Endothelial cell (in vitro differentiated cells): ENCODE measurements at regions not wholly inside any gene's neighbourhood (a gene's known extent, or its start where the extent isn't known, plus 50 kb on each side); places are given as distances from the start of the nearest gene placed in this dataset.
A peak's percentile ranks its signal among the peaks of the same experiment; 100 is the strongest.
"Not testable (repeated sequence)": the region's sequence is repeated elsewhere in the genome, so short reads cannot be mapped to it uniquely, and the experiment has no call there.

Experiments
- DNase-seq: peaks from one replicate; pipeline ENCODE4 v3.0.0; 2021; ENCODE audit warnings: low spot score
- H3K27ac Mint-ChIP-seq: one replicate; pipeline ENCODE4 v1.8.0; 2021; ENCODE audit warnings: mixed read lengths, inconsistent platforms; ENCODE audit not compliant: unreplicated experiment
- H3K27me3 Mint-ChIP-seq: one replicate; pipeline ENCODE4 v1.8.0; 2021; ENCODE audit warnings: mild to moderate bottlenecking, moderate library complexity, mixed read lengths, inconsistent platforms; ENCODE audit not compliant: unreplicated experiment
- H3K36me3 Mint-ChIP-seq: one replicate; pipeline ENCODE4 v1.8.0; 2021; ENCODE audit warnings: mild to moderate bottlenecking, low read depth, mixed read lengths, inconsistent platforms; ENCODE audit not compliant: unreplicated experiment
- H3K4me1 Mint-ChIP-seq: one replicate; pipeline ENCODE4 v1.8.0; 2021; ENCODE audit warnings: mild to moderate bottlenecking, mixed read lengths, inconsistent platforms; ENCODE audit not compliant: unreplicated experiment
- H3K4me3 Mint-ChIP-seq: one replicate; pipeline ENCODE4 v1.8.0; 2021; ENCODE audit warnings: mild to moderate bottlenecking, mixed read lengths, inconsistent platforms; ENCODE audit not compliant: unreplicated experiment
- H3K9me3 Mint-ChIP-seq: one replicate; pipeline ENCODE4 v1.8.0; 2021; ENCODE audit warnings: mixed read lengths, inconsistent platforms; ENCODE audit not compliant: unreplicated experiment
- CTCF ChIP-seq: fragments of 200-600 bp; sonication (generic); IDR thresholded peaks from one replicate; pipeline ENCODE4 v1.5.0; 2021; ENCODE audit warnings: antibody characterized with exemption; ENCODE audit not compliant: unreplicated experiment

DNA sequence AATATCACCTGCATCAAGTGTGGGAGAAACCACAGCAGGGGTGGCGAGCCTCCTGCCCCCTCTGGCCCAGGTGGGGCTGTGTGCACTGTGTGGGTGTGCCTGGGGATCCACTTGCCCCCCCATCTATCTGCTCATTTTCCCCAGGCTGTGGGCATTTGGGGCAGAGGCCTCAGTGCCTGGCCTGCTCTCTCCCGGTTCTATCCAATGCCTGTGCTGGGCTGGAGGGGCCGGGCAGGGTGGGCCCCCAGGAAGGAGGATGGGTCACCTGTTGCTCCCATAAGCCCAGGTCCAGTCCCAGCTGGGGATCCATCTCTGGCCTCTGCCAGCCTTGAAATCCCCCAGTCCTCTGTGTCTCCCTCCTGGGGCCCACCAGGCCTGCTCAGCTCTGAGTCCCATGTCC, 105.6 kb downstream of the TMEM121 start:
- Mint-ChIP-seq H3K27me3 (peaks cover 32% of the 10 kb centered on the region), H3K4me3 (peak overlapping the region; percentile 72), H3K27ac (peak overlapping the region; percentile 57), H3K9me3 (peaks cover 33% of the 10 kb centered on the region), H3K4me1 (no peaks in the 10 kb centered on the region), H3K36me3 (peaks cover 21% of the 10 kb centered on the region)
- DNase-seq = no peak
- no peak for TF ChIP-seq CTCF

GRCh38 chr14:105633596-105633995, 107.2 kb downstream of the TMEM121 start:
- not testable (repeated sequence) for H3K4me3 Mint-ChIP-seq, H3K4me1 Mint-ChIP-seq, DNase-seq, H3K27ac Mint-ChIP-seq
- peaks cover 22% of the 10 kb centered on the region for H3K36me3 Mint-ChIP-seq
- H3K9me3 Mint-ChIP-seq = peaks cover 35% of the 10 kb centered on the region
- peaks cover 30% of the 10 kb centered on the region for H3K27me3 Mint-ChIP-seq

DNA sequence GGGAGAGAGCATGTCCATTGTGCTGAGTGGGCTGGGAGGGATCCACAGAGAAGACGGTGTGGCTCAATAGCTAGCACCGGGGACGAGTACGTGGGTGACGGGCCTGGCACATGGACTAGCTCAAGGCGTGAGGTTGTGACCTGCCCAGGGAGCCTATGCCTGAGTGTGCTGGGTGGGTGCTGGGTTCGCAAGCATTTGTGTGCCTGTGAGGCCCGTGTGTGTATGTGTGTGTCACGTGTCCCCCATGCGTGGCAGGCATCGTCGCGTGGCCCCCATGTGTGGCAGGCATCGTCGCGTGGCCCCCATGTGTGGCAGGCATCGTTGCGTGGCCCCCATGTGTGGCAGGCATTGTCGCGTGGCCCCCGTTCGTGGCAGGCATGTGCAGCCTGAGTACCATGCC, 109.2 kb downstream of the TMEM121 start:
- Mint-ChIP-seq H3K27ac (no peak overlapping the region), H3K9me3 (peaks cover 31% of the 10 kb centered on the region), H3K4me1 (no peaks in the 10 kb centered on the region), H3K27me3 (peaks cover 23% of the 10 kb centered on the region), H3K36me3 (peaks cover 22% of the 10 kb centered on the region), H3K4me3 (peak overlapping the region; percentile 67)
- TF ChIP-seq CTCF = no peak
- no peak for DNase-seq

GRCh38 chr14:105636021-105636420, 109.6 kb downstream of the TMEM121 start:
- Mint-ChIP-seq H3K27me3 (peaks cover 24% of the 10 kb centered on the region), H3K9me3 (peaks cover 28% of the 10 kb centered on the region), H3K36me3 (peaks cover 22% of the 10 kb centered on the region)
- DNase-seq, H3K4me3 Mint-ChIP-seq, H3K27ac Mint-ChIP-seq, H3K4me1 Mint-ChIP-seq: not testable (repeated sequence)

DNA sequence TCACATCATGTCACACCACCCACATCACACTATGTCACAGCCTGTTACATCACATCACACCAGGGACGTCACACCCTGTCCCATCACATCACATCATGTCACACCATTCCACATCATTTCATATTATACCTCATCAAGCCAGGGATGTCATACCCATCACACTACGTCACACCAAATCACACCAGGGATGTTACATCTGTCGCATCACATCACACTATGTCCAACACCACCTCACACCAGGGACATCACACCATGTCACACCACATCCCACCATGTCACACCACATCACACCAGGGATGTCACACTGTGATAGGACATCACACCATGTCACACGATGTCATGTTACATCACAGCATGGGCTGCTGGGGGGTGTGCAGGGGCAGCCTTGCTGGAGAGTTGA, 110.6 kb downstream of the TMEM121 start:
- H3K36me3 Mint-ChIP-seq = peaks cover 17% of the 10 kb centered on the region

GRCh38 chr14:105637345-105637744, 111.0 kb downstream of the TMEM121 start:
- H3K9me3 Mint-ChIP-seq = peaks cover 17% of the 10 kb centered on the region
- peaks cover 23% of the 10 kb centered on the region for H3K27me3 Mint-ChIP-seq
- DNase-seq, H3K4me3 Mint-ChIP-seq, H3K27ac Mint-ChIP-seq, H3K4me1 Mint-ChIP-seq: not testable (repeated sequence)
- peaks cover 14% of the 10 kb centered on the region for H3K36me3 Mint-ChIP-seq

More for the DNA sequence above, 110.6 kb downstream of the TMEM121 start:
- no peak overlapping the region for H3K27ac Mint-ChIP-seq
- no peaks in the 10 kb centered on the region for H3K4me1 Mint-ChIP-seq
- no peak for DNase-seq
- TF ChIP-seq CTCF = no peak
- peak overlapping the region; percentile 2 for H3K4me3 Mint-ChIP-seq
- peaks cover 23% of the 10 kb centered on the region for H3K27me3 Mint-ChIP-seq
- H3K9me3 Mint-ChIP-seq = peaks cover 21% of the 10 kb centered on the region

DNA sequence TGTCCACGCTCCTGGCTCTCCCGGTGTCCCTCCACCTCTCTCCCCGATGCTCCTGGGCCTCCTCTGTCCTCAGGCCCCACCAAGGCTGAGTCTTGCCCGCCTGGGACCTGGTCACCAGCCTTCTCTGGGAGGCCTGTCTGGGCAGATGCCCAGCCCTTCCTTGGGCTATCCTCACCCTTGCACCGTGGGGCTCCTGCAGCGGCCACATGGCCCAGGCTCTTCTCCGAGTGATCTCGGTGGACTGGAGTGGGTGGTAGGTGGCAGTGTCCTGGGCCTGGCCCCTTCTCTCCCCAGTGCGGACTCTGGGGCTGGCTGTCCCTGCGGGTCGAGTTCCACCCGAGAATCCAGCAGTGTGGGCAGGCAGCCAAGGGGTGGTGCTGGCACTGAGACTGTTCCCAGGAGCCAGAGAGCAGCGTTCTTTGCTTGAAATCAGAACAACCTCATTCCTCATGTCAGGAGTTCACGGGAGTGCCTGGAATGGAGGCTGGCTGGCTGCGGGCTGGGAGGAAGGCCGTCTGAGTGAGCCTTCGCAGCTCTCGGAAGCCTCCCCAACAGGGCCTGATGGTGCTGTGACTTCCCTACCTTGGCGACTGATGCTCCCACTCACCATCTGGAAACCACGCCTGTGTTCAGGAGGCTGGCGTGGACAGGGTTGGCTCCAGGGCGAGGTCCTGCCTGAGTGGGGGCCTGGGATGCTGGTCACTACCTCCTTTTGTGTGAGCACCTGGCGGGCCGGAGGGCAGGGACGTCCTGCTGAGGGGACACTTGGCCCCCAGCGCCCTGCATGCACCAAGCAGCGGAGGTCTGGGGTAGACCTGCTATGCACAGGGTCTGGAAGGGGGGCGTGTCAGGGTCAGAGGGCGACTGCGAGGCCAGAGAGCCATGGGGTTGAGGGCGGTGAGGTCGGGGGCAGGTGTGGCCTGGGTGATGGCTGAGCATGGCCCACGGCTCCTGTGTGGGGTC, 113.9 kb downstream of the TMEM121 start:
- not testable (repeated sequence) for H3K4me3 Mint-ChIP-seq, H3K4me1 Mint-ChIP-seq, H3K27ac Mint-ChIP-seq, DNase-seq
- Mint-ChIP-seq H3K27me3 (peaks cover 24% of the 10 kb centered on the region), H3K9me3 (peaks cover 16% of the 10 kb centered on the region), H3K36me3 (peaks cover 14% of the 10 kb centered on the region)
